Tibial nerve (tissue), 4 donors: ENCODE measurements at regions not wholly inside any gene's neighbourhood (a gene's known extent, or its start where the extent isn't known, plus 50 kb on each side); places are given as distances from the start of the nearest gene placed in this dataset.

ENCODE experiments used
- DNase-seq, 2 donors: peaks; one replicate each; pipeline ENCODE4 v3.0.0-alpha.2; 2019; ENCODE audit warnings: low spot score in 2 of 2
- H3K27ac ChIP-seq, 4 donors: fragments of 200-600 bp; sonication (generic) in 3 of 4; one replicate each; pipeline ENCODE4 v1.5.1; 2017 to 2019; ENCODE audit warnings: mild to moderate bottlenecking in 1 of 4
- H3K27me3 ChIP-seq, 2 donors: fragments of 200-600 bp; sonication (generic) in 1 of 2; one replicate each; pipeline versions ENCODE4 v1.5.1 to v1.6.0; 2017 to 2019
- H3K36me3 ChIP-seq, 3 donors: fragments of 200-600 bp; sonication (generic); one replicate each; pipeline ENCODE4 v1.5.1; 2018 to 2019
- H3K4me1 ChIP-seq, 4 donors: fragments of 200-600 bp; sonication (generic) in 3 of 4; one replicate each; pipeline ENCODE4 v1.5.1; 2017 to 2019
- H3K4me3 ChIP-seq, 4 donors: fragments of 200-600 bp; sonication (generic) in 3 of 4; one replicate each; pipeline ENCODE4 v1.5.1; 2017 to 2019; ENCODE audit warnings: mild to moderate bottlenecking in 1 of 4, moderate library complexity in 1 of 4
- H3K9me3 ChIP-seq, 4 donors: fragments of 200-600 bp; sonication (generic) in 3 of 4; one replicate each; pipeline ENCODE4 v1.5.1; 2017 to 2019
- CTCF ChIP-seq, 5 experiments: fragments of 200-600 bp in 3 of 5; fragments of 450-650 bp in 2 of 5; sonication (generic) in 3 of 5; IDR thresholded peaks; one replicate each; pipeline ENCODE4 v1.5.1; 2016 to 2019; ENCODE audit warnings: antibody characterized with exemption in 5 of 5, mild to moderate bottlenecking in 3 of 5, moderate library complexity in 2 of 5
- EP300 ChIP-seq, 2 donors: sonication (generic); formaldehyde crosslinking; IDR thresholded peaks; one replicate each; pipeline ENCODE4 v1.6.1; 2017; ENCODE audit warnings: antibody characterized with exemption in 2 of 2, mild to moderate bottlenecking in 1 of 2
- POLR2A ChIP-seq, 2 donors: fragments of 450-650 bp; IDR thresholded peaks; one replicate each; pipeline ENCODE4 v1.6.1; 2017; ENCODE audit warnings: antibody characterized with exemption in 2 of 2, mild to moderate bottlenecking in 2 of 2, moderate library complexity in 2 of 2
- WGBS, 2 donors: methylation state at CpG; one replicate each; pipeline ENCODE4 v1.1.5; 2018; 5-methylcytosine and 5-hydroxymethylcytosine counted together

- no peak overlapping the region for H3K4me3 ChIP-seq
- no peak for DNase-seq
- H3K36me3 ChIP-seq: no peaks in the 10 kb centered on the region
- H3K27me3 ChIP-seq: no peaks in the 10 kb centered on the region
- H3K4me1 ChIP-seq: no peaks in the 10 kb centered on the region
- H3K27ac ChIP-seq: no peak overlapping the region
- 33 to 50% methylated on average over 3 of the region's 3 CpGs for WGBS, 2 donors
- no peaks in the 10 kb centered on the region for H3K9me3 ChIP-seq
- TF ChIP-seq CTCF (IDR thresholded peaks at IDR 0.05) (no peak), POLR2A (IDR thresholded peaks at IDR 0.05) (no peak), EP300 (IDR thresholded peaks at IDR 0.05) (no peak)
These were observed 290.9 kb upstream of the NR5A2 start for GRCh38 chr1:199736646-199737045.

- Histone ChIP-seq H3K4me3 (no peak overlapping the region), H3K4me1 (no peaks in the 10 kb centered on the region), H3K9me3 (no peaks in the 10 kb centered on the region), H3K36me3 (no peaks in the 10 kb centered on the region), H3K27ac (no peak overlapping the region), H3K27me3 (no peaks in the 10 kb centered on the region)
- TF ChIP-seq CTCF (IDR thresholded peaks at IDR 0.05) (no peak), POLR2A (IDR thresholded peaks at IDR 0.05) (no peak), EP300 (IDR thresholded peaks at IDR 0.05) (no peak)
- DNase-seq: no peak
- WGBS, 2 donors: 75 to 85% methylated on average over 7 of the region's 7 CpGs
These were observed 285.9 kb upstream of the NR5A2 start for GRCh38 chr1:199741586-199741985.

DNA sequence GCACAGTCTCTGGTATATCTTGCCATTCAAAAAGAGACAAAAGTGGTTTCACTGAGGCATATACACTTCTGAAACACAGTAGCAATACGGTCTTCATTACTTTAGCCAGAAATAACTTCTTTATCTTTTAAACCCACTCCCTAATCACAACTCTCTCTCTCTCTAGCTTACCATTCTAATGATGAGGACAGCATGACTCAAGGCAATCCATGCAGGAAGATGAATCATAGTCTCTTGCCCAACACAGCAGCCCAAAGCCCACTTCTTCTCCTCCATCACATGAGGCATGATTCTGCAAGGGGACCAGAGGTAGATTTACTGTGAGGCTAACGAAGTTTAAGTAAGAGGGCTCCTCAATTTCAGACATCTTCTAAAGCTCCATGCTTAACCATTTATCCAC lies 285.0 kb upstream of the NR5A2 start:
- Histone ChIP-seq H3K27ac (no peak overlapping the region), H3K4me3 (no peak overlapping the region), H3K27me3 (no peaks in the 10 kb centered on the region), H3K9me3 (no peaks in the 10 kb centered on the region), H3K36me3 (no peaks in the 10 kb centered on the region), H3K4me1 (no peaks in the 10 kb centered on the region)
- no peak for TF ChIP-seq POLR2A (IDR thresholded peaks at IDR 0.05)
- TF ChIP-seq CTCF (IDR thresholded peaks at IDR 0.05): no peak
- no peak for TF ChIP-seq EP300 (IDR thresholded peaks at IDR 0.05)
- DNase-seq: no peak
- 72 to 76% methylated on average over 2 of the region's 2 CpGs for WGBS, 2 donors

- WGBS, 2 donors: 35 to 44% methylated on average over 5 of the region's 5 CpGs
- Histone ChIP-seq H3K27me3 (peaks cover 0 to 6% of the 10 kb centered on the region in 2 donors), H3K36me3 (no peaks in the 10 kb centered on the region), H3K9me3 (no peaks in the 10 kb centered on the region), H3K27ac (no peak overlapping the region), H3K4me3 (no peak overlapping the region), H3K4me1 (no peaks in the 10 kb centered on the region)
- no peak for DNase-seq
- TF ChIP-seq CTCF (IDR thresholded peaks at IDR 0.05) (no peak), EP300 (IDR thresholded peaks at IDR 0.05) (no peak), POLR2A (IDR thresholded peaks at IDR 0.05) (no peak)
These were observed 284.3 kb upstream of the NR5A2 start for GRCh38 chr1:199743227-199743626.

DNA sequence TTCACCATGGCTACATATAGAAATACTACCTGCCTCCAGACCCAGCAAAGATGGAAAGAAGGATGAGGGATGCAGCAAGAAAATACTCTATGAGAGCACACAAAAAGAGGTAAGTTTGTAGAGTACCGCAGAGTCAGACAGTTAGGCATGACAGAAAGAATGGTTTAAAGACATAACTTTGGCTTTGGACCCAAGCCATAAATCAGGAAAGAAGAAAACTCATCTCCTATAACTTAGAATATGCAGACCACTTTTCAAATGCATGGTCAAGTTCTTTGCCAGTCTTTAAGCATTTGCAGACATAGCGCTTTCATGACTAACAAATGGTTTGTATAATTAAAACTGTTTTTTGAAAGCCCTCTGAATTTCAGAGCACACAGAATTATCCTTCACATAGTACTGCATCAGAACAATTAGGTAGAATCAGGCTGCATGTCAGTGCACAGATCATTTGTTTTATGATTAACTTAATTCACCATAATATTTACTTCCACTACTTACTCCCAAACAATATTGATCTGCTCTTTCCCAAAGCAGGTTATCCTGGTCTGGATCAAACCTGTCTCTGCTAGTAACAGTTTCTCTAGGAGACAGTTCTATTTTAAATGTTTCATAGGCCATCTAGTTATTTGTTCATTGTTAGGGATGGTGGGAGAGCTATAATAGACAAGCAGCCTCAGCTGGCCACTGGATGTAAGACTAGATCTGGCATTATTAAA lies 280.7 kb upstream of the NR5A2 start:
- TF ChIP-seq POLR2A (IDR thresholded peaks at IDR 0.05) (no peak), EP300 (IDR thresholded peaks at IDR 0.05) (no peak), CTCF (IDR thresholded peaks at IDR 0.05) (no peak)
- Histone ChIP-seq H3K27ac (no peak overlapping the region), H3K4me1 (no peaks in the 10 kb centered on the region), H3K27me3 (peaks cover 0 to 14% of the 10 kb centered on the region in 2 donors), H3K36me3 (no peaks in the 10 kb centered on the region), H3K9me3 (no peaks in the 10 kb centered on the region), H3K4me3 (no peak overlapping the region)
- DNase-seq: no peak
- 77 to 87% methylated on average over 2 of the region's 2 CpGs for WGBS, 2 donors
